Fibroblast of lung (primary cell): ENCODE measurements at regions not wholly inside any gene's neighbourhood (a gene's known extent, or its start where the extent isn't known, plus 50 kb on each side); places are given as distances from the start of the nearest gene placed in this dataset.

ENCODE experiments used
- DNase-seq, 2 donors: peaks; one replicate each; pipeline versions ENCODE4 v3.0.0 to v3.0.0-alpha.2; 2010; ENCODE audit warnings: low read depth in 2 of 2
- H2AFZ ChIP-seq: 2 replicates; pipeline ENCODE4 v1.5.1; 2012; ENCODE audit warnings: low read length, control low read depth, inconsistent platforms
- H3K27ac ChIP-seq: 2 replicates; pipeline ENCODE4 v1.5.1; 2011; ENCODE audit warnings: low read length, control low read depth; ENCODE audit not compliant: insufficient read depth
- H3K27me3 ChIP-seq: 2 replicates; pipeline ENCODE4 v1.5.1; 2011; ENCODE audit warnings: mild to moderate bottlenecking, low read length; ENCODE audit not compliant: control insufficient read depth, insufficient read depth
- H3K36me3 ChIP-seq: 2 replicates; pipeline ENCODE4 v1.5.1; 2011; ENCODE audit warnings: low read length; ENCODE audit not compliant: control insufficient read depth, insufficient read depth
- H3K4me1 ChIP-seq: 2 replicates; pipeline ENCODE4 v1.5.1; 2011; ENCODE audit warnings: low read length; ENCODE audit not compliant: control insufficient read depth, insufficient read depth; ENCODE audit errors: extremely low read depth
- H3K4me2 ChIP-seq: 2 replicates; pipeline ENCODE4 v1.5.1; 2011; ENCODE audit warnings: low read length, control low read depth; ENCODE audit not compliant: insufficient read depth; ENCODE audit errors: extremely low read depth
- H3K4me3 ChIP-seq, 4 experiments: fragments of 200-600 bp in 1 of 4; sonication (generic) in 1 of 4; replicated peaks in 1 of 4; 2 replicates each; pipeline ENCODE4 v1.5.1; 2011 to 2016; ENCODE audit warnings: low read length in 4 of 4, low read depth in 3 of 4, mild to moderate bottlenecking in 3 of 4, control low read depth in 2 of 4, inconsistent platforms in 1 of 4, mixed read lengths in 1 of 4; ENCODE audit not compliant: insufficient read depth in 1 of 4; ENCODE audit errors: control extremely low read depth in 1 of 4
- H3K79me2 ChIP-seq: 2 replicates; pipeline ENCODE4 v1.5.1; 2012; ENCODE audit warnings: mild to moderate bottlenecking, low read length, inconsistent platforms; ENCODE audit not compliant: control insufficient read depth, insufficient read depth
- H3K9ac ChIP-seq: 2 replicates; pipeline ENCODE4 v1.5.1; 2011; ENCODE audit warnings: mild to moderate bottlenecking, low read length, control low read depth; ENCODE audit not compliant: insufficient read depth
- H3K9me3 ChIP-seq: 2 replicates; pipeline ENCODE4 v1.5.1; 2012; ENCODE audit warnings: low read depth, low read length; ENCODE audit not compliant: control insufficient read depth, insufficient read depth
- H4K20me1 ChIP-seq: 2 replicates; pipeline ENCODE4 v1.5.1; 2011; ENCODE audit warnings: low read length; ENCODE audit not compliant: control insufficient read depth, insufficient read depth; ENCODE audit errors: extremely low read depth
- EZH2 ChIP-seq: IDR thresholded peaks from 2 replicates; pipeline ENCODE4 v1.5.1; 2012; ENCODE audit warnings: low read length, control low read depth, mild to moderate bottlenecking; ENCODE audit errors: missing control alignments
- TF ChIP-seq, protein P1 (sequence below), 2 donors: IDR thresholded peaks in 1 of 2; conservative IDR thresholded peaks in 1 of 2; 1 replicate in 1 of 2; 2 replicates in 1 of 2; pipeline ENCODE4 v1.5.1; 2011 to 2012; ENCODE audit warnings: low read length in 2 of 2, control low read depth in 1 of 2, inconsistent platforms in 1 of 2, low read depth in 1 of 2, mild to moderate bottlenecking in 1 of 2

DNA sequence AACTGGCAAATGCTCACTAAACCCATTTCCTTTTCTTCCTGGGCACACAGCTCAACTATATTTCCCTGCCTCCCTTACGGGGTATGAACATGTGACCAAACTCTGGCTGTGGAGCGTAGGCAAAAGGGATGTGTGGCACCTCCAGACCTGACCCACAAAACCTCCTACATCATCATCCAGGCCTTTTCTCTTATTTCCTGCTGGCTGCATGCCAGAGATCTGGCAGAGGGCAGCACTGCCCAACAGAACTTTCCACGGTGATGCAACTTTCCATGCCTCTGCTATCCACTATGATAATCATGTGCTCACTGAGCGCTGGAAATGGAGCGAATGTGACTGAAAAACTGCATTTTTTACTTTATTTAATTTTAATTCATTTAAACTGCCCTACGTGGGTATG, 99.6 kb upstream of the CACNA1E start:
- no peaks in the 10 kb centered on the region for H3K79me2 ChIP-seq
- TF ChIP-seq, protein P1, sequence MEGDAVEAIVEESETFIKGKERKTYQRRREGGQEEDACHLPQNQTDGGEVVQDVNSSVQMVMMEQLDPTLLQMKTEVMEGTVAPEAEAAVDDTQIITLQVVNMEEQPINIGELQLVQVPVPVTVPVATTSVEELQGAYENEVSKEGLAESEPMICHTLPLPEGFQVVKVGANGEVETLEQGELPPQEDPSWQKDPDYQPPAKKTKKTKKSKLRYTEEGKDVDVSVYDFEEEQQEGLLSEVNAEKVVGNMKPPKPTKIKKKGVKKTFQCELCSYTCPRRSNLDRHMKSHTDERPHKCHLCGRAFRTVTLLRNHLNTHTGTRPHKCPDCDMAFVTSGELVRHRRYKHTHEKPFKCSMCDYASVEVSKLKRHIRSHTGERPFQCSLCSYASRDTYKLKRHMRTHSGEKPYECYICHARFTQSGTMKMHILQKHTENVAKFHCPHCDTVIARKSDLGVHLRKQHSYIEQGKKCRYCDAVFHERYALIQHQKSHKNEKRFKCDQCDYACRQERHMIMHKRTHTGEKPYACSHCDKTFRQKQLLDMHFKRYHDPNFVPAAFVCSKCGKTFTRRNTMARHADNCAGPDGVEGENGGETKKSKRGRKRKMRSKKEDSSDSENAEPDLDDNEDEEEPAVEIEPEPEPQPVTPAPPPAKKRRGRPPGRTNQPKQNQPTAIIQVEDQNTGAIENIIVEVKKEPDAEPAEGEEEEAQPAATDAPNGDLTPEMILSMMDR (conservative IDR thresholded peaks at IDR 0.05 in 1 of 2, IDR thresholded peaks at IDR 0.05 in 1 of 2; ENCODE audit: low read depth in 1 of 2, low read length in 2 of 2), result no peak
- TF ChIP-seq EZH2, result no peak
- DNase-seq, result no peak

DNA sequence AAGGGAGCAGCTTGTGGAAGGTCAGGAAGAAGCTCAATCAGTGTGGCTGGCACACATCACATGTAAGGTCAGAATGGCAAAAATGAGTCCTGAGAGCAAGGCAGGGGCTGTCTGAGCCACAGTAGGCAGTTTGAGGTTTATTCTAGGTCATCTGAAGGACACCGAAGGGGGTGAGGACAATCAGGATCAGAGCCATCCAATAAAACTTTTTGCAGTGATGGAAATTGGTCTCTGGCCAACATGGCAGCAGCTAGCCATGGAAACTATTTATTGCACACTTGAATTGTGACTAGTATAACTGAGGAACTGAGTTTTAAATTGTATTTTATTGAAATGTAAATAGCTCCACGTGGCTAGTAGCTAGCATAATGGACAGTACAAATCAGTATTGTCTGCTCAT, 97.0 kb upstream of the CACNA1E start:
- Histone ChIP-seq H3K4me3 (no peak overlapping the region), H3K36me3 (no peaks in the 10 kb centered on the region), H3K27ac (no peak overlapping the region), H3K4me2 (no peak overlapping the region), H3K79me2 (no peaks in the 10 kb centered on the region), H2AFZ (no peak overlapping the region), H3K4me1 (no peaks in the 10 kb centered on the region), H3K27me3 (no peaks in the 10 kb centered on the region), H3K9ac (no peak overlapping the region), H3K9me3 (no peaks in the 10 kb centered on the region), H4K20me1 (no peaks in the 10 kb centered on the region)
- TF ChIP-seq, protein P1 (conservative IDR thresholded peaks at IDR 0.05 in 1 of 2, IDR thresholded peaks at IDR 0.05 in 1 of 2; ENCODE audit: low read depth in 1 of 2, low read length in 2 of 2), result no peak
- TF ChIP-seq EZH2, result no peak
- no peak for DNase-seq

More for the DNA sequence above, 99.6 kb upstream of the CACNA1E start:
- H3K27me3 ChIP-seq, result no peaks in the 10 kb centered on the region
- H3K9ac ChIP-seq, result no peak overlapping the region
- no peaks in the 10 kb centered on the region for H3K4me1 ChIP-seq
- H4K20me1 ChIP-seq, result no peaks in the 10 kb centered on the region
- no peak overlapping the region for H3K4me3 ChIP-seq
- no peak overlapping the region for H3K4me2 ChIP-seq
- H3K36me3 ChIP-seq, result no peaks in the 10 kb centered on the region
- no peak overlapping the region for H3K27ac ChIP-seq
- no peak overlapping the region for H2AFZ ChIP-seq
- H3K9me3 ChIP-seq, result no peaks in the 10 kb centered on the region

DNA sequence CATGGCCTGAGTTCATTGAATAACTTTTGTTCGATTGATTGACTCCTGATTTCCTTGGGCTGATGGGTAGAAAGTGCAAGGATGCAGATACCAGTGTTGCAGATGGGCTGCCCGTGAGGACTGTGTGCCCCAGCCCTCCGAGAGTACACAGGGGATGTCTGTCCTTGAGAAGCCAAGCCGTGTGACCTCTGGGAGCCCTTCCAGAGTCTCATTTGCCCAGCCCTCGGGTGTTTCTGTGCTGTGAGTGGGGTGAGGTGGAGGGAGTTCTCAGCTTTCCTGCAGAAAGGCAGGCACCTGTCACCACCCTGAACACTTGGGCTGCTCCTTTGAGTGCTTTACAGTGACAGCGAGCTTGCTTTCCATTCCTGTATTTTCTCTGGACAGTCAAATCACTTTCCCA, 96.4 kb upstream of the CACNA1E start:
- no peak for TF ChIP-seq EZH2
- TF ChIP-seq, protein P1 (conservative IDR thresholded peaks at IDR 0.05 in 1 of 2, IDR thresholded peaks at IDR 0.05 in 1 of 2; ENCODE audit: low read depth in 1 of 2, low read length in 2 of 2), result no peak
- H3K9me3 ChIP-seq, result no peaks in the 10 kb centered on the region
- no peaks in the 10 kb centered on the region for H3K4me1 ChIP-seq
- no peak overlapping the region for H3K27ac ChIP-seq
- no peak overlapping the region for H3K9ac ChIP-seq
- no peaks in the 10 kb centered on the region for H3K79me2 ChIP-seq
- no peak overlapping the region for H3K4me3 ChIP-seq
- H3K27me3 ChIP-seq, result no peaks in the 10 kb centered on the region
- H2AFZ ChIP-seq, result no peak overlapping the region
- H4K20me1 ChIP-seq, result no peaks in the 10 kb centered on the region
- no peaks in the 10 kb centered on the region for H3K36me3 ChIP-seq
- H3K4me2 ChIP-seq, result no peak overlapping the region
- DNase-seq, result no peak
